Adrenal gland (tissue), 5 donors: ENCODE measurements at regions not wholly inside any gene's neighbourhood (a gene's known extent, or its start where the extent isn't known, plus 50 kb on each side); places are given as distances from the start of the nearest gene placed in this dataset.

ENCODE experiments used
- POLR2A ChIP-seq, 2 donors: fragments of 450-650 bp; IDR thresholded peaks; one replicate each; pipeline ENCODE4 v1.6.1; 2017; ENCODE audit warnings: antibody characterized with exemption in 2 of 2, mild to moderate bottlenecking in 2 of 2, moderate library complexity in 1 of 2
- TF ChIP-seq, protein P1 (sequence below), 6 experiments: fragments of 450-650 bp in 4 of 6; fragments of 200-600 bp in 2 of 6; sonication (generic) in 1 of 6; IDR thresholded peaks; 1 replicate in 5 of 6; 2 replicates in 1 of 6; pipeline versions ENCODE4 v1.5.1 to v1.8.0; 2016 to 2021; ENCODE audit warnings: antibody characterized with exemption in 6 of 6, mild to moderate bottlenecking in 2 of 6, moderate library complexity in 1 of 6
- donor health status: DM: no; HTN: no; CAD: no.

DNA sequence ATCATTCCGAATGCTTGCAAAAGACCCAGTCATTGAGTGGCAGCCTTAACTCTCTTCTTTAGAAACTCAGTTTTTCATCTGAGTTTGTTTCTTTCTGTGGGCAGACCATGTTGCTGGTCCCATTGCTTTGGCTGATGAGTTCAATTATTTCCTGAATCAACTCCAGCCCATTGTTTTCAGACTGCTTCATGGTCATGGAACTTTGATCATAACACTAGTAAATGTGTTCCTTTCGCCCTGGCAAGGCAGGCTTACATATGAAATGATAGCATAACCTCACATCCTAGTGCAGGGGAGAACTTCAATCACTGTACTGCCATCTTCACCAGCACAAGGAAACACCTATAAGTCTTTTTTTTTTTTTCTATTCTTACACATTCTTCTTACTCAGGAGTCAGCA is 50.0 kb upstream of the DUSP10 start:
- TF ChIP-seq, protein P1, sequence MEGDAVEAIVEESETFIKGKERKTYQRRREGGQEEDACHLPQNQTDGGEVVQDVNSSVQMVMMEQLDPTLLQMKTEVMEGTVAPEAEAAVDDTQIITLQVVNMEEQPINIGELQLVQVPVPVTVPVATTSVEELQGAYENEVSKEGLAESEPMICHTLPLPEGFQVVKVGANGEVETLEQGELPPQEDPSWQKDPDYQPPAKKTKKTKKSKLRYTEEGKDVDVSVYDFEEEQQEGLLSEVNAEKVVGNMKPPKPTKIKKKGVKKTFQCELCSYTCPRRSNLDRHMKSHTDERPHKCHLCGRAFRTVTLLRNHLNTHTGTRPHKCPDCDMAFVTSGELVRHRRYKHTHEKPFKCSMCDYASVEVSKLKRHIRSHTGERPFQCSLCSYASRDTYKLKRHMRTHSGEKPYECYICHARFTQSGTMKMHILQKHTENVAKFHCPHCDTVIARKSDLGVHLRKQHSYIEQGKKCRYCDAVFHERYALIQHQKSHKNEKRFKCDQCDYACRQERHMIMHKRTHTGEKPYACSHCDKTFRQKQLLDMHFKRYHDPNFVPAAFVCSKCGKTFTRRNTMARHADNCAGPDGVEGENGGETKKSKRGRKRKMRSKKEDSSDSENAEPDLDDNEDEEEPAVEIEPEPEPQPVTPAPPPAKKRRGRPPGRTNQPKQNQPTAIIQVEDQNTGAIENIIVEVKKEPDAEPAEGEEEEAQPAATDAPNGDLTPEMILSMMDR (IDR thresholded peaks at IDR 0.05) = no peak
- no peak for TF ChIP-seq POLR2A (IDR thresholded peaks at IDR 0.05)
